ENCODE measurements at regions not wholly inside any gene's neighbourhood (a gene's known extent, or its start where the extent isn't known, plus 50 kb on each side); places are given as distances from the start of the nearest gene placed in this dataset.

DNA sequence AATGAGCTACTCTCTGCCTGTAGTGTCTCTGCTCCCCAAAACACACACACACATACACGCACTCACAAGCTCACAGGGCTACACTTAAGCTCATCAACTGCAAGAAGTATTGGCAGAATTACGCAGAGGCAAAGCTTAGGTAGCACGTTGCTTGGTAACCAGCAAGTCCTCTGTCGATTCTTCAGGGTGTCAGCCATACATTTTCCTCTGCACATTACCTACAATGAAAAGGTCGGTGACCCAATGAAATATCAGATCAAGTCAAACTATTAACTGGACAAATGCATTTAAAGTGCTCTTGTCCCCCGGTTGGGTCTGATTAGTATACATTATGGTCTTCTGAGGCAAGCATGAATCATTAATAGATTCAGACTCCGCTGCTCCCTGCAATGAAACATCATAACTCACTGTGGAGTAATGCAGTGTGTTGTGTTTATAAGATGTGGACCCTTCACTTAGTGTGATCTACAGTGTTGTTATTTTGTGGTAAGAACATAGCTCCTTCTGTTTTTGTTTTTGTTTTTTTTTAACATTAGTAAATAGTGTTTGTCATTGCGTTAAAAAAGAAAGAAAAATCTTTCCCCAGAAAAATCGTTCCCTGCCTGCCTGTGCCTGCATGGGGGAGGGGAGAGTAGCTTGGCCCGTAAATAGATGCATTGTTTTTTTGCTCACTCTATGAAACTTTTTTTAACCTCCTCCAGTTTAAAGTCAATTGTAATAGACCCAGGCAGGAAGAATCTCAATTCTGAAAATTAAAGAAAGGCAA, 325.5 kb downstream of the SFMBT2 start:
- Histone ChIP-seq H3K4me1 (ENCODE audit: insufficient read depth, low read length, poor library complexity, severe bottlenecking) (peaks cover 17% of the 10 kb centered on the region), H3K36me3 (ENCODE audit: insufficient read depth, low read length) (no peaks in the 10 kb centered on the region), H2AFZ (ENCODE audit: low read length) (no peak overlapping the region), H3K79me2 (ENCODE audit: insufficient read depth, low read length) (no peaks in the 10 kb centered on the region), H4K20me1 (ENCODE audit: insufficient read depth, low read length, poor library complexity, severe bottlenecking) (no peaks in the 10 kb centered on the region), H3K4me2 (ENCODE audit: low read depth, low read length, poor library complexity, severe bottlenecking) (no peak overlapping the region), H3K9me3 (ENCODE audit: insufficient read depth, low read depth, low read length) (no peaks in the 10 kb centered on the region), H3K4me3 (ENCODE audit: low read length, poor library complexity, severe bottlenecking) (no peak overlapping the region), H3F3A (ENCODE audit: low read depth) (no peaks in the 10 kb centered on the region), H3K27me3 (ENCODE audit: insufficient read depth, low read length, poor library complexity, severe bottlenecking) (no peaks in the 10 kb centered on the region), H3K9me2 (replicated peaks; ENCODE audit: low read depth, low read length) (no peaks in the 10 kb centered on the region), H3K9ac (ENCODE audit: low read depth, low read length, poor library complexity, severe bottlenecking) (no peak overlapping the region)
- TF ChIP-seq, protein P1, sequence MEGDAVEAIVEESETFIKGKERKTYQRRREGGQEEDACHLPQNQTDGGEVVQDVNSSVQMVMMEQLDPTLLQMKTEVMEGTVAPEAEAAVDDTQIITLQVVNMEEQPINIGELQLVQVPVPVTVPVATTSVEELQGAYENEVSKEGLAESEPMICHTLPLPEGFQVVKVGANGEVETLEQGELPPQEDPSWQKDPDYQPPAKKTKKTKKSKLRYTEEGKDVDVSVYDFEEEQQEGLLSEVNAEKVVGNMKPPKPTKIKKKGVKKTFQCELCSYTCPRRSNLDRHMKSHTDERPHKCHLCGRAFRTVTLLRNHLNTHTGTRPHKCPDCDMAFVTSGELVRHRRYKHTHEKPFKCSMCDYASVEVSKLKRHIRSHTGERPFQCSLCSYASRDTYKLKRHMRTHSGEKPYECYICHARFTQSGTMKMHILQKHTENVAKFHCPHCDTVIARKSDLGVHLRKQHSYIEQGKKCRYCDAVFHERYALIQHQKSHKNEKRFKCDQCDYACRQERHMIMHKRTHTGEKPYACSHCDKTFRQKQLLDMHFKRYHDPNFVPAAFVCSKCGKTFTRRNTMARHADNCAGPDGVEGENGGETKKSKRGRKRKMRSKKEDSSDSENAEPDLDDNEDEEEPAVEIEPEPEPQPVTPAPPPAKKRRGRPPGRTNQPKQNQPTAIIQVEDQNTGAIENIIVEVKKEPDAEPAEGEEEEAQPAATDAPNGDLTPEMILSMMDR (conservative IDR thresholded peaks at IDR 0.05; ENCODE audit: low read length): no peak
- TF ChIP-seq EZH2phosphoT487 (IDR thresholded peaks at IDR 0.05; ENCODE audit: borderline replicate concordance): no peak

DNA sequence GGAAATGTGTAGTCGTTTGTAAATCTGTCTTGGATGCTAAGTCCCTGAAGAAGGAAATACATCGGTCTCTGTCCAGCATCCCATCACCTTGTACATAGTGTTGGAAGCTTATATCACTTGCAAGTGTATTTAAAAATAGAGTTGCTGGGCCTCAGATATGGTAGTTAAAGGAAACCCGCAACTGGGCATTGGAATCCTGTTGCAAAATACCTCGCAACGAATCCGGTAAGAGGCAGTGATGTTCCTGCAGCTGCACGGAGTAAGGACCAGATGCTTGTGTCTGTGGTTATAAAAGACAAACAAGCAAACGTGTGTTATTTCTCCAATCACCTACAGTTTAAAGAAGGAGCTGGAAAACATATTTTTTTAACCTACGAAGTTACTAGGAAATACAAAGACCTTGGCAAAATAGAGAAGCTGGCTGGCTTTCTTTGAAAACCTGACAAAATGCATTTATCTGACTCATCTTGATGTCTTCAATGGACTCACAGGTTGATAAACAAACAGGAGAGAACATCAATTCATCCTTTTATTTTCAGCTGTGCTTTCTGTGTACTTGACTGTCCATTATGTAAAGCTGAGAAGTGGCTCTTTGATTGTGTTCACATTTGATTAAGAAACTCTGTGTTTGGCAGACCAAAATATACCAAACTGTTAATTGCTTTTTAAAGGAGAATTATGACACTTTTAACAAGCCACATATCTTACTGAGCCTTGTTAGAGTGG, 326.4 kb downstream of the SFMBT2 start:
- no peaks in the 10 kb centered on the region for H4K20me1 ChIP-seq (ENCODE audit: insufficient read depth, low read length, poor library complexity, severe bottlenecking)
- no peak overlapping the region for H3K9ac ChIP-seq (ENCODE audit: low read depth, low read length, poor library complexity, severe bottlenecking)
- H3K4me1 ChIP-seq (ENCODE audit: insufficient read depth, low read length, poor library complexity, severe bottlenecking): peaks cover 17% of the 10 kb centered on the region
- H3K4me2 ChIP-seq (ENCODE audit: low read depth, low read length, poor library complexity, severe bottlenecking): no peak overlapping the region
- H3K9me3 ChIP-seq (ENCODE audit: insufficient read depth, low read depth, low read length): no peaks in the 10 kb centered on the region
- H3K36me3 ChIP-seq (ENCODE audit: insufficient read depth, low read length): no peaks in the 10 kb centered on the region
- TF ChIP-seq, protein P1 (conservative IDR thresholded peaks at IDR 0.05; ENCODE audit: low read length): no peak
- no peaks in the 10 kb centered on the region for H3K79me2 ChIP-seq (ENCODE audit: insufficient read depth, low read length)
- no peaks in the 10 kb centered on the region for H3K27me3 ChIP-seq (ENCODE audit: insufficient read depth, low read length, poor library complexity, severe bottlenecking)
- no peaks in the 10 kb centered on the region for H3K9me2 ChIP-seq (replicated peaks; ENCODE audit: low read depth, low read length)
- H3K4me3 ChIP-seq (ENCODE audit: low read length, poor library complexity, severe bottlenecking): no peak overlapping the region
- H2AFZ ChIP-seq (ENCODE audit: low read length): no peak overlapping the region
- H3F3A ChIP-seq (ENCODE audit: low read depth): no peaks in the 10 kb centered on the region

DNA sequence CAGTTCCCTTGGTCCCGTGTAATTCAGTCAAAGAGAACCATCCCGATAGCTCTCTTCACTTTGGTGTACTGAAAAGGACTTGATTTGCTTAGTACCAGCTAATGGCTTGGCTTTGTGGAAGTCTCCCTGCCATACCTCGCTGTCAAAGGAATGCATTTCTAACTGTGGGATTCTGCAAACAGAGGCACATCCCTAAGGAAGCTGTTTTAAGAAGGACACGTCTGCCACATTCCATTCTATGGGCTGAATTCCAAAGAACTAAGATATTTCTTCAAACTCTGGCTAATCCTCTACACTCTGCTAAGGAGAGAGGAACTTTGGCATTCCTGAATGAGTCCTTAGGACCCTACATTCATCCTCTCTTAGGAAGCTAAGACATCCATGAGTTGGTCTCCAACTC, 327.9 kb downstream of the SFMBT2 start:
- Histone ChIP-seq H3K4me2 (ENCODE audit: low read depth, low read length, poor library complexity, severe bottlenecking) (no peak overlapping the region), H3K9me2 (replicated peaks; ENCODE audit: low read depth, low read length) (no peaks in the 10 kb centered on the region), H3F3A (ENCODE audit: low read depth) (no peaks in the 10 kb centered on the region), H3K27me3 (ENCODE audit: insufficient read depth, low read length, poor library complexity, severe bottlenecking) (no peaks in the 10 kb centered on the region), H3K9ac (ENCODE audit: low read depth, low read length, poor library complexity, severe bottlenecking) (no peak overlapping the region), H3K36me3 (ENCODE audit: insufficient read depth, low read length) (no peaks in the 10 kb centered on the region), H3K4me1 (ENCODE audit: insufficient read depth, low read length, poor library complexity, severe bottlenecking) (peaks cover 2% of the 10 kb centered on the region), H2AFZ (ENCODE audit: low read length) (no peak overlapping the region), H3K4me3 (ENCODE audit: low read length, poor library complexity, severe bottlenecking) (no peak overlapping the region), H3K9me3 (ENCODE audit: insufficient read depth, low read depth, low read length) (no peaks in the 10 kb centered on the region), H3K79me2 (ENCODE audit: insufficient read depth, low read length) (no peaks in the 10 kb centered on the region), H4K20me1 (ENCODE audit: insufficient read depth, low read length, poor library complexity, severe bottlenecking) (no peaks in the 10 kb centered on the region)
- TF ChIP-seq, protein P1 (conservative IDR thresholded peaks at IDR 0.05; ENCODE audit: low read length): no peak
- no peak for TF ChIP-seq EZH2phosphoT487 (IDR thresholded peaks at IDR 0.05; ENCODE audit: borderline replicate concordance)

All from Loucy (cell line).